DND-41 (cell line): ENCODE measurements at regions not wholly inside any gene's neighbourhood (a gene's known extent, or its start where the extent isn't known, plus 50 kb on each side); places are given as distances from the start of the nearest gene placed in this dataset.

ENCODE experiments used
- ATAC-seq: fragments of 200-7000 bp; cut with Tn5 transposase; 3 replicates; pipeline ENCODE4 v1.9.1; 2021; ENCODE audit warnings: low read depth; ENCODE audit not compliant: insufficient read depth
- DNase-seq: peaks from one replicate; pipeline ENCODE4 v3.0.0-alpha.2; 2020
- H2AFZ ChIP-seq: 2 replicates; pipeline ENCODE4 v1.6.0; 2012; ENCODE audit warnings: low read depth, low read length
- H3K27ac ChIP-seq: 2 replicates; pipeline ENCODE4 v1.5.1; 2012; ENCODE audit warnings: low read length, inconsistent platforms
- H3K27me3 ChIP-seq: fragments of 200-600 bp; sonication (generic); 2 replicates; pipeline ENCODE4 v1.6.0; 2012; ENCODE audit warnings: low read length, mild to moderate bottlenecking, inconsistent platforms; ENCODE audit not compliant: insufficient read depth, poor library complexity
- H3K36me3 ChIP-seq: 2 replicates; pipeline ENCODE4 v1.5.1; 2012; ENCODE audit warnings: low read length, inconsistent platforms; ENCODE audit not compliant: insufficient read depth
- H3K4me1 ChIP-seq: 2 replicates; pipeline ENCODE4 v1.5.1; 2012; ENCODE audit warnings: mild to moderate bottlenecking, low read length; ENCODE audit not compliant: insufficient read depth
- H3K4me2 ChIP-seq: 2 replicates; pipeline ENCODE4 v1.6.0; 2012; ENCODE audit warnings: mild to moderate bottlenecking, moderate library complexity, low read length, inconsistent platforms; ENCODE audit not compliant: insufficient read depth
- H3K4me3 ChIP-seq, 2 experiments: fragments of 200-600 bp in 1 of 2; shearing (Covaris generic) in 1 of 2; 2 replicates each; pipeline ENCODE4 v1.5.1; 2012 to 2016; ENCODE audit warnings: inconsistent platforms in 2 of 2, low read length in 2 of 2, mild to moderate bottlenecking in 2 of 2, low read depth in 1 of 2, moderate library complexity in 1 of 2
- H3K79me2 ChIP-seq: 2 replicates; pipeline ENCODE4 v1.6.0; 2012; ENCODE audit warnings: low read length, inconsistent platforms; ENCODE audit not compliant: insufficient read depth
- H3K9ac ChIP-seq: 2 replicates; pipeline ENCODE4 v1.6.0; 2012; ENCODE audit warnings: low read depth, mild to moderate bottlenecking, inconsistent platforms, low read length, moderate library complexity
- H3K9me3 ChIP-seq: 2 replicates; pipeline ENCODE4 v1.5.1; 2012; ENCODE audit warnings: low read length, moderate library complexity, mild to moderate bottlenecking, inconsistent platforms; ENCODE audit not compliant: insufficient read depth, severe bottlenecking
- H4K20me1 ChIP-seq: 2 replicates; pipeline ENCODE4 v1.6.0; 2012; ENCODE audit warnings: low read length; ENCODE audit not compliant: insufficient read depth
- CTCF ChIP-seq: IDR thresholded peaks from 2 replicates; pipeline ENCODE4 v1.5.1; 2012; ENCODE audit warnings: borderline replicate concordance, low read length, moderate library complexity, mild to moderate bottlenecking; ENCODE audit not compliant: poor library complexity, severe bottlenecking; ENCODE audit errors: extremely low read depth
- EZH2 ChIP-seq: IDR thresholded peaks from 3 replicates; pipeline ENCODE4 v1.6.1; 2012; ENCODE audit warnings: borderline replicate concordance, low read depth, mild to moderate bottlenecking, moderate library complexity, low read length, inconsistent platforms; ENCODE audit not compliant: severe bottlenecking

GRCh38 chr15:46111730-46112129, 476.9 kb downstream of the SQOR start:
- H2AFZ ChIP-seq: no peak overlapping the region
- DNase-seq (no peak), ATAC-seq (no peak)
- no peaks in the 10 kb centered on the region for H3K9me3 ChIP-seq
- no peak overlapping the region for H3K27ac ChIP-seq
- no peaks in the 10 kb centered on the region for H4K20me1 ChIP-seq
- no peak overlapping the region for H3K9ac ChIP-seq
- no peak for TF ChIP-seq EZH2
- TF ChIP-seq CTCF: no peak
- H3K4me2 ChIP-seq: no peak overlapping the region
- H3K27me3 ChIP-seq: no peaks in the 10 kb centered on the region
- no peak overlapping the region for H3K4me3 ChIP-seq
- H3K36me3 ChIP-seq: no peaks in the 10 kb centered on the region
- H3K4me1 ChIP-seq: no peaks in the 10 kb centered on the region
- H3K79me2 ChIP-seq: no peaks in the 10 kb centered on the region

DNA sequence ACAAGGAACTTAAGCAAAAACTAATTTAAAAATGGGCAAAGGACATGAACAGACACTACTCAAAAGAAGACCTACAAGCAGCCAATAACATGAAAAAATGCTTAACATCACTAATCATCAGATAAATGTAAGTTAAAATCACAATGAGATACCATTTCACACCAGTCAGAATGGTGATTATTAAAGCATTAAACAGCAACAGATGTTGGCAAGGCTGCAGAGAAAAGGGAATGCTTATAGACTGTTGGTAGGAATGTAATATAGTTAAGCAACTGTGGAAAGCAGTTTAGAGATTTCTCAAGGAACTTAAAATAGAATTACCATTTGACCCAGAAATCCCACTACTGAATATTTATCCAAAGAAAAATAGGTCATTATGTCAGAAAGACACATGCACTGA, 482.2 kb downstream of the SQOR start:
- H4K20me1 ChIP-seq: no peaks in the 10 kb centered on the region
- no peak for TF ChIP-seq EZH2
- TF ChIP-seq CTCF: no peak
- H3K9ac ChIP-seq: no peak overlapping the region
- H3K9me3 ChIP-seq: no peaks in the 10 kb centered on the region
- H3K4me1 ChIP-seq: no peaks in the 10 kb centered on the region
- H2AFZ ChIP-seq: no peak overlapping the region
- no peaks in the 10 kb centered on the region for H3K79me2 ChIP-seq
- H3K36me3 ChIP-seq: no peaks in the 10 kb centered on the region
- no peak for DNase-seq
- H3K27ac ChIP-seq: no peak overlapping the region
- ATAC-seq: no peak
- H3K27me3 ChIP-seq: no peaks in the 10 kb centered on the region
- H3K4me3 ChIP-seq: no peak overlapping the region
- no peak overlapping the region for H3K4me2 ChIP-seq

DNA sequence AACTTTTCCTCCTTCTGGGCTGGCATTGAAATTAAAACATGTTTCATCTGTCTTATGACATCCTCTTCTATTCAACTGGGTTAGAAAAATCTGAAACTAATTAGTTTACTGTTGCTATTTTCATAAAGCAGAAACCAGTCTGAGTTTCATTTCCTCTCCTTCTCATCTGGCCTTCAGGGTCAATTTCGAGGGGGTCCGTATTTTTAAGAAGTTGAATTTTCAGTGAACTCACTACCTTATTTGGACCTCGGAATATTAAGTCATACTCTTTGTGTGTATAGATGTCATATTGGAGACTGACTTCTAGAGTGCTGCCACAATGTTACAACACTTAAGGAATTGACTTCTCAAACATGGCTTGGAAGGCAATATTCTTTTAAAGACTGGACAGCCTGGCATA, 485.9 kb downstream of the SQOR start:
- no peak overlapping the region for H3K27ac ChIP-seq
- no peaks in the 10 kb centered on the region for H3K4me1 ChIP-seq
- no peak overlapping the region for H3K9ac ChIP-seq
- no peaks in the 10 kb centered on the region for H3K79me2 ChIP-seq
- no peaks in the 10 kb centered on the region for H3K27me3 ChIP-seq
- H3K36me3 ChIP-seq: no peaks in the 10 kb centered on the region
- H4K20me1 ChIP-seq: no peaks in the 10 kb centered on the region
- H3K4me2 ChIP-seq: no peak overlapping the region
- no peak for DNase-seq
- TF ChIP-seq EZH2: no peak
- no peak for TF ChIP-seq CTCF
- no peak overlapping the region for H3K4me3 ChIP-seq
- ATAC-seq: no peak
- no peak overlapping the region for H2AFZ ChIP-seq
- peaks cover 5% of the 10 kb centered on the region for H3K9me3 ChIP-seq

DNA sequence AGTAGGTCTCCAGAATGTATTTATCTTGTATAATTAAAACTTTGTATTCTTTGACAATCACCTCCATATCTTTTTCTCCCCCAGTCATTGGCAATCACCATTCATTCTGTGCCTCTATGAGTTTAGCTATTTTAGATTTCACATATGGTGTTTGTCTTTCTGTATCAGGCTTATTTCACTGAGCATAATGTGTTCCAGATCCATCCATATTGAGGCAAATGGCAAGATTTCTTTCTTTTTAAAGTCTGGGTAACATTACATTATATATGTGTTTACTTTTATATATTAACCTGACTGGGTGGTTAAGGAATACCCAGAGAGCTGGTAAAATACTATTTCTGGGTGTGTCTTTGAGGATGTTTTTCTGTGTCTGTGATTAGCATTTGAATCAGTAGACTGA, 486.6 kb downstream of the SQOR start:
- Histone ChIP-seq H4K20me1 (no peaks in the 10 kb centered on the region), H3K4me2 (no peak overlapping the region), H3K4me3 (no peak overlapping the region), H3K36me3 (no peaks in the 10 kb centered on the region), H2AFZ (no peak overlapping the region), H3K27me3 (no peaks in the 10 kb centered on the region), H3K27ac (no peak overlapping the region), H3K9me3 (peaks cover 5% of the 10 kb centered on the region), H3K9ac (no peak overlapping the region), H3K79me2 (no peaks in the 10 kb centered on the region), H3K4me1 (no peaks in the 10 kb centered on the region)
- DNase-seq (no peak), ATAC-seq (no peak)
- no peak for TF ChIP-seq EZH2
